ENCODE measurements at regions not wholly inside any gene's neighbourhood (a gene's known extent, or its start where the extent isn't known, plus 50 kb on each side); places are given as distances from the start of the nearest gene placed in this dataset.
"Not testable (repeated sequence)": the region's sequence is repeated elsewhere in the genome, so short reads cannot be mapped to it uniquely, and the experiment has no call there.

DNA sequence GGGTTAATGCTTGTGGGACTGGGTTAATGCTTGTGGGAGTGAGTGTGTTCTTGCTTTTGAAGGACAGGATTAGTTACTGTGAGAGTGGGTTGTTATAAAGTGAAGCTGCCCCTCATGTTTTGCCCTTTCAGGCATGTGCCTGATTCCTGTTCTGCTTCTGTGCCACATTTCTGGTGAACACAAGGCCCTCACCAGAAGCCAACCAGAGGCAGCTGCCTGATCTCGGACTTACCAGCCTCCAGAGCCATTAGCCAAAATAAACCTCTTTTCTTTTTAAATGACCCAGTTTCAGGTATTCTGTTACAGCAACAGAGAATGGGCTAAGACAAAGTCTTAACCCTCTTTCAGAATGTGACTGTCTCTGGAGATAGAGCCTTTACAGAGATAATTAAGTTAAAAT, 113.3 kb upstream of the TMTC4 start:
- TF ChIP-seq, protein P1, sequence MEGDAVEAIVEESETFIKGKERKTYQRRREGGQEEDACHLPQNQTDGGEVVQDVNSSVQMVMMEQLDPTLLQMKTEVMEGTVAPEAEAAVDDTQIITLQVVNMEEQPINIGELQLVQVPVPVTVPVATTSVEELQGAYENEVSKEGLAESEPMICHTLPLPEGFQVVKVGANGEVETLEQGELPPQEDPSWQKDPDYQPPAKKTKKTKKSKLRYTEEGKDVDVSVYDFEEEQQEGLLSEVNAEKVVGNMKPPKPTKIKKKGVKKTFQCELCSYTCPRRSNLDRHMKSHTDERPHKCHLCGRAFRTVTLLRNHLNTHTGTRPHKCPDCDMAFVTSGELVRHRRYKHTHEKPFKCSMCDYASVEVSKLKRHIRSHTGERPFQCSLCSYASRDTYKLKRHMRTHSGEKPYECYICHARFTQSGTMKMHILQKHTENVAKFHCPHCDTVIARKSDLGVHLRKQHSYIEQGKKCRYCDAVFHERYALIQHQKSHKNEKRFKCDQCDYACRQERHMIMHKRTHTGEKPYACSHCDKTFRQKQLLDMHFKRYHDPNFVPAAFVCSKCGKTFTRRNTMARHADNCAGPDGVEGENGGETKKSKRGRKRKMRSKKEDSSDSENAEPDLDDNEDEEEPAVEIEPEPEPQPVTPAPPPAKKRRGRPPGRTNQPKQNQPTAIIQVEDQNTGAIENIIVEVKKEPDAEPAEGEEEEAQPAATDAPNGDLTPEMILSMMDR (conservative IDR thresholded peaks at IDR 0.05), result no peak
- Histone ChIP-seq H3K27me3 (ENCODE audit: insufficient read depth, low read length) (no peaks in the 10 kb centered on the region), H3K79me2 (ENCODE audit: insufficient read depth, low read length) (no peaks in the 10 kb centered on the region), H4K8ac (replicated peaks; ENCODE audit: insufficient read length, low read depth, low read length) (no peak overlapping the region), H2BK20ac (ENCODE audit: low read depth, low read length, poor library complexity, severe bottlenecking) (no peak overlapping the region), H2BK5ac (ENCODE audit: insufficient read length, low read length) (no peak overlapping the region), H2BK15ac (ENCODE audit: low read depth, low read length) (no peak overlapping the region), H3K4me1 (ENCODE audit: insufficient read depth, low read length) (peaks cover 3% of the 10 kb centered on the region; the same call in 1 of the 2 replicates), H2AK5ac (ENCODE audit: insufficient read length, low read length) (no peak overlapping the region), H3K9me3 (ENCODE audit: control insufficient read depth, low read depth, low read length) (peaks cover 12% of the 10 kb centered on the region), H3K18ac (ENCODE audit: insufficient read length, low read depth, low read length) (no peak overlapping the region), H2BK120ac (ENCODE audit: low read depth, low read length, poor library complexity, severe bottlenecking) (no peak overlapping the region), H3K4ac (ENCODE audit: low read depth, low read length) (no peak overlapping the region), H4K91ac (ENCODE audit: insufficient read length, low read depth, low read length) (no peak overlapping the region), H3T11ph (ENCODE audit: low read length) (no peak overlapping the region), H2BK12ac (ENCODE audit: insufficient read length, low read depth, low read length) (no peak overlapping the region), H3K14ac (ENCODE audit: insufficient read depth, low read length) (no peak overlapping the region), H3K56ac (ENCODE audit: insufficient read length, low read depth, low read length) (no peak overlapping the region), H3K79me1 (ENCODE audit: insufficient read depth, low read depth, low read length, poor library complexity, severe bottlenecking) (no peaks in the 10 kb centered on the region), H3K23ac (ENCODE audit: insufficient read length, low read depth, low read length) (no peak overlapping the region), H4K5ac (ENCODE audit: insufficient read length, low read depth, low read length) (no peak overlapping the region), H2AFZ (ENCODE audit: low read length) (no peak overlapping the region), H4K20me1 (ENCODE audit: control insufficient read depth, insufficient read depth, insufficient read length) (no peaks in the 10 kb centered on the region), H3K4me2 (ENCODE audit: insufficient read depth, insufficient read length, low read length) (no peak overlapping the region), H3K9ac (ENCODE audit: extremely low read depth, insufficient read length, low read length) (no peak overlapping the region), H3K23me2 (ENCODE audit: insufficient read length, low read depth, low read length, poor library complexity, severe bottlenecking) (no peaks in the 10 kb centered on the region), H3K27ac (ENCODE audit: insufficient read length, low read depth, low read length) (no peak overlapping the region)
- peaks cover 23 to 25% of the 10 kb centered on the region in 2 experiments for H3K9me3 Mint-ChIP-seq
- no CpG with 5 or more reads among the region's 1 CpG for WGBS (ENCODE audit: extremely low coverage, insufficient read length, low lambda C conversion rate)
- no peak overlapping the region for H3K4me3 Mint-ChIP-seq
- no peak overlapping the region for H3K27ac Mint-ChIP-seq
- DNase-seq, result no peak
- H3K4me1 Mint-ChIP-seq, result peaks cover 12 to 23% of the 10 kb centered on the region in 2 experiments
- peaks cover 18 to 24% (median 19%) of the 10 kb centered on the region in 3 experiments for H3K36me3 Mint-ChIP-seq (ENCODE audit: insufficient read depth in 1 of 3, low read depth in 3 of 3)
- H3K27me3 Mint-ChIP-seq (ENCODE audit: low read depth), result no peaks in the 10 kb centered on the region; the same call in 1 of the 2 replicates

DNA sequence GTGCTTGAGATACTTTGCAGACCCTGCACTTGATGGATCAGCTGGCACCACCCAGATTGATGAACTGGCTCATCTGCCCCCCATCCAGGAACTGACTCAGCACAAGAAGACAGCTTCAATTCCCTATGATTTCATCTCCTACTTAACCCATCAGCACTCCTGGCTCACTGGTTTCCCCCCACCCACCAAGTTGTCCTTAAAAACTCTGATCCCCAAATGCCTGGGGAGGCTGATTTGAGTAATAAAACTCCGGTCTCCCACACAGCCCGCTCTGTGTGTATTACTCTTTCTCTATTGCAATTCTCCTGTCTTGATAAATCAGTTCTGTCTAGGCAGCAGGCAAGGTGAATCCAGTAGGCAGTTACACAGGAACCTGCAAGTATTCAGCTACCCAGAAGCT, 102.1 kb upstream of the TMTC4 start:
- not testable (repeated sequence) for H3K36me3 Mint-ChIP-seq (ENCODE audit: insufficient read depth in 1 of 3, low read depth in 3 of 3); H4K91ac ChIP-seq (ENCODE audit: insufficient read length, low read depth, low read length); H3K4ac ChIP-seq (ENCODE audit: low read depth, low read length); H3K56ac ChIP-seq (ENCODE audit: insufficient read length, low read depth, low read length); H3K9me3 Mint-ChIP-seq; H3K23me2 ChIP-seq (ENCODE audit: insufficient read length, low read depth, low read length, poor library complexity, severe bottlenecking); H3K9ac ChIP-seq (ENCODE audit: extremely low read depth, insufficient read length, low read length); H3K27ac Mint-ChIP-seq; H2BK20ac ChIP-seq (ENCODE audit: low read depth, low read length, poor library complexity, severe bottlenecking); H3K4me2 ChIP-seq (ENCODE audit: insufficient read depth, insufficient read length, low read length); H3K27me3 ChIP-seq (ENCODE audit: insufficient read depth, low read length); H3K23ac ChIP-seq (ENCODE audit: insufficient read length, low read depth, low read length); H3K27ac ChIP-seq (ENCODE audit: insufficient read length, low read depth, low read length); H2BK5ac ChIP-seq (ENCODE audit: insufficient read length, low read length); H3K4me3 Mint-ChIP-seq; H4K20me1 ChIP-seq (ENCODE audit: control insufficient read depth, insufficient read depth, insufficient read length); H2BK15ac ChIP-seq (ENCODE audit: low read depth, low read length); H3K9me3 ChIP-seq (ENCODE audit: control insufficient read depth, low read depth, low read length); H2AFZ ChIP-seq (ENCODE audit: low read length); DNase-seq; H3K79me2 ChIP-seq (ENCODE audit: insufficient read depth, low read length); H3K14ac ChIP-seq (ENCODE audit: insufficient read depth, low read length); H3K4me1 ChIP-seq (ENCODE audit: insufficient read depth, low read length); H2AK5ac ChIP-seq (ENCODE audit: insufficient read length, low read length); H3K18ac ChIP-seq (ENCODE audit: insufficient read length, low read depth, low read length); H3K79me1 ChIP-seq (ENCODE audit: insufficient read depth, low read depth, low read length, poor library complexity, severe bottlenecking); H2BK12ac ChIP-seq (ENCODE audit: insufficient read length, low read depth, low read length); H3K27me3 Mint-ChIP-seq (ENCODE audit: low read depth); H4K8ac ChIP-seq (replicated peaks; ENCODE audit: insufficient read length, low read depth, low read length); H4K5ac ChIP-seq (ENCODE audit: insufficient read length, low read depth, low read length); H2BK120ac ChIP-seq (ENCODE audit: low read depth, low read length, poor library complexity, severe bottlenecking); H3T11ph ChIP-seq (ENCODE audit: low read length)
- H3K4me1 Mint-ChIP-seq, result peaks cover 14 to 17% of the 10 kb centered on the region in 2 experiments
- WGBS (ENCODE audit: extremely low coverage, insufficient read length, low lambda C conversion rate), result no CpG with 5 or more reads among the region's 2 CpGs

All from H9 (cell line).